Natural killer cell (primary cell): ENCODE measurements at regions not wholly inside any gene's neighbourhood (a gene's known extent, or its start where the extent isn't known, plus 50 kb on each side); places are given as distances from the start of the nearest gene placed in this dataset.

Experiments used
- ATAC-seq, 3 donors: fragments of 150-1000 bp in 2 of 3; fragments of 200-7000 bp in 1 of 3; cut with Tn5 transposase; 1 replicate in 1 of 3; 2 replicates in 2 of 3; pipeline ENCODE4 v1.10.0; 2021; ENCODE audit warnings: mild to moderate bottlenecking in 2 of 3, moderate library complexity in 2 of 3
- DNase-seq, 2 donors: peaks; one replicate each; pipeline versions ENCODE4 v3.0.0 to v3.0.0-alpha.2; 2013 to 2021; ENCODE audit warnings: mixed read lengths in 1 of 2
- H3K27ac ChIP-seq: one replicate; pipeline ENCODE4 v1.5.1; 2013; ENCODE audit warnings: mild to moderate bottlenecking, low read length
- H3K27me3 ChIP-seq: one replicate; pipeline ENCODE4 v1.6.1; 2013; ENCODE audit warnings: low read length; ENCODE audit not compliant: control insufficient read depth, insufficient read depth
- H3K36me3 ChIP-seq: one replicate; pipeline ENCODE4 v1.6.1; 2013; ENCODE audit warnings: low read length; ENCODE audit not compliant: control insufficient read depth, insufficient read depth
- H3K4me1 ChIP-seq: one replicate; pipeline ENCODE4 v1.6.1; 2013; ENCODE audit warnings: low read length; ENCODE audit not compliant: control insufficient read depth, insufficient read depth
- H3K4me3 ChIP-seq: one replicate; pipeline ENCODE4 v1.5.1; 2013; ENCODE audit warnings: low read length
- H3K9me3 ChIP-seq: one replicate; pipeline ENCODE4 v1.6.1; 2013; ENCODE audit warnings: low read length; ENCODE audit not compliant: control insufficient read depth, insufficient read depth
- H3K27ac Mint-ChIP-seq, 2 donors: one replicate each; pipeline ENCODE4 v1.8.0; 2022; ENCODE audit warnings: mild to moderate bottlenecking in 2 of 2, mixed read lengths in 2 of 2, moderate library complexity in 1 of 2
- H3K27me3 Mint-ChIP-seq, 2 donors: one replicate each; pipeline ENCODE4 v1.8.0; 2022; ENCODE audit warnings: low read depth in 2 of 2, mixed read lengths in 2 of 2
- H3K36me3 Mint-ChIP-seq: one replicate; pipeline ENCODE4 v1.8.0; 2022; ENCODE audit warnings: mixed read lengths
- H3K4me1 Mint-ChIP-seq, 2 donors: one replicate each; pipeline ENCODE4 v1.8.0; 2022; ENCODE audit warnings: mixed read lengths in 2 of 2
- H3K4me3 Mint-ChIP-seq: one replicate; pipeline ENCODE4 v1.8.0; 2022; ENCODE audit warnings: mild to moderate bottlenecking, moderate library complexity, mixed read lengths
- H3K9me3 Mint-ChIP-seq, 2 donors: one replicate each; pipeline ENCODE4 v1.8.0; 2022; ENCODE audit warnings: mixed read lengths in 2 of 2
- CTCF ChIP-seq: fragments of 200-600 bp; IDR thresholded peaks from one replicate; pipeline ENCODE4 v1.8.0; 2022; ENCODE audit warnings: antibody characterized with exemption
- WGBS: methylation state at CpG from one replicate; pipeline ENCODE4 v1.1.7; 2013; ENCODE audit warnings: missing lambda C conversion rate; ENCODE audit not compliant: insufficient coverage; 5-methylcytosine and 5-hydroxymethylcytosine counted together
- intact Hi-C: fragments of 100-400 bp; cut with micrococcal nuclease; formaldehyde crosslinking; loops from one replicate; pipeline ENCODE4 v1.14.2; 2022

- Mint-ChIP-seq H3K27me3 (no peaks in the 10 kb centered on the region), H3K9me3 (peaks cover 12 to 16% of the 10 kb centered on the region in 2 donors), H3K36me3 (peaks cover 2% of the 10 kb centered on the region), H3K27ac (no peak overlapping the region), H3K4me1 (no peaks in the 10 kb centered on the region), H3K4me3 (no peak overlapping the region)
- Histone ChIP-seq H3K27me3 (no peaks in the 10 kb centered on the region), H3K4me3 (no peak overlapping the region), H3K4me1 (no peaks in the 10 kb centered on the region), H3K27ac (no peak overlapping the region), H3K36me3 (no peaks in the 10 kb centered on the region), H3K9me3 (peaks cover 3% of the 10 kb centered on the region)
- TF ChIP-seq CTCF = no peak
- 85% methylated on average over 5 of the region's 5 CpGs for WGBS
- ATAC-seq (no peak), DNase-seq (no peak)
- intact Hi-C loops = no loop called here
These were observed 657.1 kb downstream of the CBLN4 start for GRCh38 chr20:55348223-55348622.

- H3K4me1 Mint-ChIP-seq = no peaks in the 10 kb centered on the region
- no peak for ATAC-seq
- WGBS = 89% methylated on average over 3 of the region's 3 CpGs
These were observed 662.5 kb downstream of the CBLN4 start for GRCh38 chr20:55342822-55343221.

GRCh38 chr20:55333798-55334197, 671.5 kb downstream of the CBLN4 start:
- Histone ChIP-seq H3K36me3 (no peaks in the 10 kb centered on the region), H3K27ac (no peak overlapping the region), H3K4me3 (no peak overlapping the region), H3K27me3 (no peaks in the 10 kb centered on the region), H3K9me3 (no peaks in the 10 kb centered on the region), H3K4me1 (no peaks in the 10 kb centered on the region)
- Mint-ChIP-seq H3K27ac (no peak overlapping the region), H3K4me3 (no peak overlapping the region), H3K27me3 (no peaks in the 10 kb centered on the region), H3K4me1 (no peaks in the 10 kb centered on the region), H3K9me3 (peaks cover 10 to 12% of the 10 kb centered on the region in 2 donors), H3K36me3 (no peaks in the 10 kb centered on the region)
- intact Hi-C loops = no loop called here
- ATAC-seq (no peak), DNase-seq (no peak)
- WGBS = 58% methylated on average over 2 of the region's 2 CpGs
- TF ChIP-seq CTCF = no peak

More at GRCh38 chr20:55342822-55343221, 662.5 kb downstream of the CBLN4 start:
- peaks cover 14% of the 10 kb centered on the region in 2 donors for H3K9me3 Mint-ChIP-seq
- no peak overlapping the region for H3K27ac Mint-ChIP-seq
- H3K27me3 Mint-ChIP-seq = no peaks in the 10 kb centered on the region
- DNase-seq = no peak
- intact Hi-C loops = no loop called here
- Histone ChIP-seq H3K36me3 (no peaks in the 10 kb centered on the region), H3K4me1 (no peaks in the 10 kb centered on the region), H3K27me3 (no peaks in the 10 kb centered on the region), H3K9me3 (no peaks in the 10 kb centered on the region), H3K4me3 (no peak overlapping the region), H3K27ac (no peak overlapping the region)
- H3K36me3 Mint-ChIP-seq = no peaks in the 10 kb centered on the region
- H3K4me3 Mint-ChIP-seq = no peak overlapping the region
- TF ChIP-seq CTCF = no peak

- Histone ChIP-seq H3K4me3 (no peak overlapping the region), H3K4me1 (no peaks in the 10 kb centered on the region), H3K27ac (no peak overlapping the region), H3K27me3 (no peaks in the 10 kb centered on the region), H3K9me3 (no peaks in the 10 kb centered on the region), H3K36me3 (no peaks in the 10 kb centered on the region)
- no peak for TF ChIP-seq CTCF
- Mint-ChIP-seq H3K4me3 (no peak overlapping the region), H3K9me3 (peaks cover 10 to 15% of the 10 kb centered on the region in 2 donors), H3K27me3 (no peaks in the 10 kb centered on the region), H3K36me3 (no peaks in the 10 kb centered on the region), H3K27ac (no peak overlapping the region), H3K4me1 (no peaks in the 10 kb centered on the region)
- intact Hi-C loops = no loop called here
- ATAC-seq (no peak), DNase-seq (no peak)
- WGBS = 65% methylated on average over 3 of the region's 4 CpGs
These were observed 676.2 kb downstream of the CBLN4 start for GRCh38 chr20:55329108-55329507.
